ENCODE measurements at regions not wholly inside any gene's neighbourhood (a gene's known extent, or its start where the extent isn't known, plus 50 kb on each side); places are given as distances from the start of the nearest gene placed in this dataset.

DNA sequence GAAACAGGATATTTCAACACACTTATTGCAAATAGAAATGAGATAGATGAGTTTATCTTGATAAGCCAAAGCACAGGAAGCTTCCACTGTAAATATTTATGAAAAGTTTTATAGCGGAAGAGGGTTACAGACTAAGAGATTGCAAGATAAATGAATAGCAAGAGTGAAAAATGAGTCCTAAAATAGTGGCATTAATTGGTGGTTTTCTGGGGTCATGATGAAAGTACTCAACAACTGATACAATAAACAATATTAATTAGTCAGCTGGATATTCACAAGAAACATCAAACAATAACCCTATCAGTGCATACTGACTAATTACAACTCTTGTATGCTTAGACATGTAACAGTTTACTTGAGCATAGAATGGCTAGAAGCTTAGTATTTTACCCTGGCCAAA is 154.8 kb upstream of the CHODL start:
- no peak for TF ChIP-seq EZH2 (IDR thresholded peaks at IDR 0.05; ENCODE audit: borderline replicate concordance, low read length)
- TF ChIP-seq, protein P1, sequence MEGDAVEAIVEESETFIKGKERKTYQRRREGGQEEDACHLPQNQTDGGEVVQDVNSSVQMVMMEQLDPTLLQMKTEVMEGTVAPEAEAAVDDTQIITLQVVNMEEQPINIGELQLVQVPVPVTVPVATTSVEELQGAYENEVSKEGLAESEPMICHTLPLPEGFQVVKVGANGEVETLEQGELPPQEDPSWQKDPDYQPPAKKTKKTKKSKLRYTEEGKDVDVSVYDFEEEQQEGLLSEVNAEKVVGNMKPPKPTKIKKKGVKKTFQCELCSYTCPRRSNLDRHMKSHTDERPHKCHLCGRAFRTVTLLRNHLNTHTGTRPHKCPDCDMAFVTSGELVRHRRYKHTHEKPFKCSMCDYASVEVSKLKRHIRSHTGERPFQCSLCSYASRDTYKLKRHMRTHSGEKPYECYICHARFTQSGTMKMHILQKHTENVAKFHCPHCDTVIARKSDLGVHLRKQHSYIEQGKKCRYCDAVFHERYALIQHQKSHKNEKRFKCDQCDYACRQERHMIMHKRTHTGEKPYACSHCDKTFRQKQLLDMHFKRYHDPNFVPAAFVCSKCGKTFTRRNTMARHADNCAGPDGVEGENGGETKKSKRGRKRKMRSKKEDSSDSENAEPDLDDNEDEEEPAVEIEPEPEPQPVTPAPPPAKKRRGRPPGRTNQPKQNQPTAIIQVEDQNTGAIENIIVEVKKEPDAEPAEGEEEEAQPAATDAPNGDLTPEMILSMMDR (conservative IDR thresholded peaks at IDR 0.05 in 1 of 2, IDR thresholded peaks at IDR 0.05 in 1 of 2; ENCODE audit: extremely low read depth in 1 of 2, insufficient read depth in 1 of 2, low read depth in 1 of 2, low read length in 2 of 2) = no peak

All from mammary epithelial cell (primary cell).